Fibroblast of mammary gland (primary cell): ENCODE measurements at regions not wholly inside any gene's neighbourhood (a gene's known extent, or its start where the extent isn't known, plus 50 kb on each side); places are given as distances from the start of the nearest gene placed in this dataset.

ENCODE experiments used
- DNase-seq: peaks from one replicate; pipeline ENCODE4 v3.0.0-alpha.2; 2010; ENCODE audit warnings: low read depth
- H3K4me3 ChIP-seq: 2 replicates; pipeline ENCODE4 v1.5.1; 2011; ENCODE audit warnings: low read depth, mild to moderate bottlenecking, low read length, moderate library complexity; ENCODE audit not compliant: control insufficient read depth
- TF ChIP-seq, protein P1 (sequence below): conservative IDR thresholded peaks from 2 replicates; pipeline ENCODE4 v1.5.1; 2011; ENCODE audit warnings: low read depth, low read length, inconsistent platforms; ENCODE audit not compliant: control insufficient read depth, insufficient read depth

- TF ChIP-seq, protein P1, sequence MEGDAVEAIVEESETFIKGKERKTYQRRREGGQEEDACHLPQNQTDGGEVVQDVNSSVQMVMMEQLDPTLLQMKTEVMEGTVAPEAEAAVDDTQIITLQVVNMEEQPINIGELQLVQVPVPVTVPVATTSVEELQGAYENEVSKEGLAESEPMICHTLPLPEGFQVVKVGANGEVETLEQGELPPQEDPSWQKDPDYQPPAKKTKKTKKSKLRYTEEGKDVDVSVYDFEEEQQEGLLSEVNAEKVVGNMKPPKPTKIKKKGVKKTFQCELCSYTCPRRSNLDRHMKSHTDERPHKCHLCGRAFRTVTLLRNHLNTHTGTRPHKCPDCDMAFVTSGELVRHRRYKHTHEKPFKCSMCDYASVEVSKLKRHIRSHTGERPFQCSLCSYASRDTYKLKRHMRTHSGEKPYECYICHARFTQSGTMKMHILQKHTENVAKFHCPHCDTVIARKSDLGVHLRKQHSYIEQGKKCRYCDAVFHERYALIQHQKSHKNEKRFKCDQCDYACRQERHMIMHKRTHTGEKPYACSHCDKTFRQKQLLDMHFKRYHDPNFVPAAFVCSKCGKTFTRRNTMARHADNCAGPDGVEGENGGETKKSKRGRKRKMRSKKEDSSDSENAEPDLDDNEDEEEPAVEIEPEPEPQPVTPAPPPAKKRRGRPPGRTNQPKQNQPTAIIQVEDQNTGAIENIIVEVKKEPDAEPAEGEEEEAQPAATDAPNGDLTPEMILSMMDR = no peak
- H3K4me3 ChIP-seq = no peak overlapping the region
- DNase-seq = peak; percentile 28
Observed at GRCh38 chr15:95208988-95209387, 977.6 kb downstream of the MCTP2 start.

DNA sequence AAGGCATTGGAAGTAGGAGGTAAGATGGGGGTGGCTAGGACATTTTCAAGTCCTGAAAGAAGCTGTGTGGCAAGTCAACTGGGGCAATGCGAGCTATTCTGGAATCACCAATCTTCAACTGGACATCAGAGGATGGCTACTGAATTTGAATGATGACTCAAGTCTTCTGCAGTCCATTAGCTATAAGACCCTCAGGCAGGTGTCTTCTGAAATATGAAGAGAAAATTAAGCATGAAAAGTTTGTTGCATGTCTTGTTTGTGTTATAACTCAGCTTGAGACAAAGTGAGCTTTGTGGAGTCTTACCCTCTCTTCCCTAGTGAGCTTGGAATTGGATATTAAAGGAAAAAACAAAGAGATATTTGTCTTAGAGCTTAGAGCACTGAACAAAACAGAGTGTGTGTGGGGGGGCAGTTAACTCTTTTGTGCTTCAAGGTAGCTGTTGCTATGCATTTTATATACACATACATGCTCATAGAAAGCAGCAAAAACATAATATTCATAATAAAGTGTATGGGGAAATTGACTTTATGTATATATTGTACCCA is 979.1 kb downstream of the MCTP2 start:
- no peak for DNase-seq
- no peak overlapping the region for H3K4me3 ChIP-seq
- TF ChIP-seq, protein P1 = no peak

DNA sequence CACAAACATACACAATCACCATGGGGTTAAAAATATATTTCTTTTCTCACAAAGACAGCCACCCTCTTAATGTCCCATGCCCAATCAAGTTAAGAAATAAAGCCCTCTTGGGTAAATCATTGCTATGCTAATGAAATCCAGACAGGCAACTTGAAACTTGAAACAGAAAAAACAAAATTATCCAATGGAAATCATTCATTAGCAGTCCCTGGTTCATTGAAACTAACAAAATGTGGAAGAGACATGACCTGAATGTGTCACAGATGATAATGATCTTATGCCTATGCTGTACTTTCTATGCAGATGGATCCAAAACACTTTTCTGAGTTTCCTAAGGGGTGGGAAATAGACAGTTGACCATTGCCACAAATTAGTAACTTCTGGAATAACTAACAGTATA is 983.7 kb downstream of the MCTP2 start:
- TF ChIP-seq, protein P1 = no peak
- H3K4me3 ChIP-seq = no peak overlapping the region
- no peak for DNase-seq

DNA sequence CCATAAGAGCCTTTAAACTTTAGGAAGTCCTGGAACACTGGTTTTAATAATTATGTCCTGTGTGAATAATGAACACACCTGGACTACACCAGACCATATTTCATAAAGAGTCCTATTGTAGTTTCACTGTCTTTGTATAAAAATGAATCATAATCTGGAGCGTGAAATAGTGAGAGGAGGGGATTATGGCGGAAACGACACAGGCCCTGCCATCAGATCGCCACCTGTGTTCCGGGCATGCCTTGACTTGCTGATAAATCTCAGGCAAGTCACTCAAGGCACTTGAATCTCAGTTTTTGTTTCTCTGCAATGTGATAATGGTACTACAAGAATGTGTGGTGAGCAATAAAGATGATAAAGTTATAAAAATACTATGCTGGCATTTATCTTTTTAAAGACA is 995.5 kb downstream of the MCTP2 start:
- no peak for DNase-seq
- TF ChIP-seq, protein P1 = no peak
- H3K4me3 ChIP-seq = no peak overlapping the region

DNA sequence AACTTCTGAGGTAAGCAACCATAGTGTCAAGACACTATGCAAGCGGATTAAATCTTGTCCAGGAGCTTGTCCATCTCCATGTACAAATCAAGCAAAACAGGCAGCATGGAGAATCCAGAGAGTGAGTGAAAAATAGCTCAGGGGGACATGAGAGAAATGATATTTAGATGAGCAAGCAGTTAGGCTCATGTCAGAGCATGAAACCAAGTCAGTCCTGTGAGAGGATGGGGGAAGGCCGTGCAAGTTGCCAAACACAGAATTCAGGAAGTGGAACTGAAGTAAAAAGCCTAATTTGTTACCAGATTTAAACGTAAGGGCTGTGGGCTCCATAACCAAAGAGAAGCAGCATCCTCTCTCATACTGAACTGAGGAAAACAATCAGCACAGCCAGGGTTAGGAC is 995.9 kb downstream of the MCTP2 start:
- no peak overlapping the region for H3K4me3 ChIP-seq
- DNase-seq = no peak
- TF ChIP-seq, protein P1 = no peak

DNA sequence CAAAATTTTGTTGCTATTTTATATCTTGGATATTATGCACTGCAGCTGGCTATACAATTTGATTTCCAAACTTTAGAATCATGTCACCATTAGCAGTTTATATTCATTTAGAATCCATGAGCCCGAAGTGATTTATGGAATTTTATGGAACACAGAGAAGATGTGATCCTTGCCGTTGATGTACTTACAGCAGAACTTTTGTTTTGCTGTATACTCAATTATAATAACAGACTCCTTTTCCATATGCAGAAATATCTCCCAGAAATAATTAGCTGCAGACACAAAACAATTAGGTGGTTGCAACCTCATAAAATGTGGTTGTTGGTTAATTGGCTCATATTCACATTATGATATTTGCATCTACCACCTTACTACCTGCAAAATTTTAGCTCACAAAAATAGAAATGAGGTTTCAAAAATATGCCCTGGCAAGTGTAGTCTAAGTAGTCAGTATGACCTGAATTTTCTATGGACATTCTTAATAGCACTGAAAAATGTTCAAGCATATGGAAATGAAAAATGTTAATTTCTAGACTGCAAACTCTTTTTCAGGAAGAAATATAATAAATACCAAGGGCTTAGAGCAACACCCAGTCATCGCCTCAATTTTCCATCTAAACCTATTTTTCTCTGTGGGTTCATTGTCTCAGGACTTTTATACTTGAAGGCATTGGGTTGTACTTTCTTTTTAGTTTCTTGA is 997.6 kb downstream of the MCTP2 start:
- TF ChIP-seq, protein P1 = no peak
- no peak overlapping the region for H3K4me3 ChIP-seq
- no peak for DNase-seq
